GM10248 (cell line): ENCODE measurements at regions not wholly inside any gene's neighbourhood (a gene's known extent, or its start where the extent isn't known, plus 50 kb on each side); places are given as distances from the start of the nearest gene placed in this dataset.

ENCODE experiments used
- CTCF ChIA-PET: fragments of 300-600 bp; sonication (Branson Sonifier 250); formaldehyde crosslinking; extraction: SDS; loops from one replicate; lab custom pipeline; 2021; ENCODE audit warnings: antibody characterized with exemption; lab: Yijun Ruan, JAX
- POLR2A ChIA-PET: fragments of 350-650 bp; sonication (Branson Sonifier 250); formaldehyde crosslinking; extraction: SDS; loops from one replicate; lab custom pipeline; 2020; ENCODE audit warnings: antibody characterized with exemption; lab: Yijun Ruan, JAX
- DNase-seq: peaks from one replicate; pipeline ENCODE4 v3.0.0; 2012; ENCODE audit errors: extremely low spot score
- CTCF ChIP-seq: IDR thresholded peaks from 2 replicates; pipeline ENCODE4 v1.5.1; 2012; ENCODE audit warnings: mild to moderate bottlenecking, low read depth; ENCODE audit errors: extremely low read depth, missing control alignments, control extremely low read depth

GRCh38 chr2:18918280-18918679 is 328.9 kb upstream of the NT5C1B start:
- no peak for DNase-seq
- ChIA-PET CTCF (interaction anchor here (1.1 to 3.9 kb wide), 4 partner anchors 9 to 21 kb away, joined by 3 to 14 read pairs (median 5); no protein-coding TSS in a partner anchor), POLR2A (no interaction called here)
- TF ChIP-seq CTCF: no peak

GRCh38 chr2:18915227-18915626 is 325.9 kb upstream of the NT5C1B start:
- ChIA-PET POLR2A (no interaction called here), CTCF (interaction anchor here (3.9 kb wide), 1 partner anchor 16 kb away, joined by 14 read pairs; no protein-coding TSS in a partner anchor)
- no peak for TF ChIP-seq CTCF

GRCh38 chr2:18913512-18913911 is 324.1 kb upstream of the NT5C1B start:
- ChIA-PET CTCF (no interaction called here), POLR2A (no interaction called here)
- no peak for DNase-seq
- no peak for TF ChIP-seq CTCF

More at GRCh38 chr2:18915227-18915626, 325.9 kb upstream of the NT5C1B start:
- DNase-seq: no peak

DNA sequence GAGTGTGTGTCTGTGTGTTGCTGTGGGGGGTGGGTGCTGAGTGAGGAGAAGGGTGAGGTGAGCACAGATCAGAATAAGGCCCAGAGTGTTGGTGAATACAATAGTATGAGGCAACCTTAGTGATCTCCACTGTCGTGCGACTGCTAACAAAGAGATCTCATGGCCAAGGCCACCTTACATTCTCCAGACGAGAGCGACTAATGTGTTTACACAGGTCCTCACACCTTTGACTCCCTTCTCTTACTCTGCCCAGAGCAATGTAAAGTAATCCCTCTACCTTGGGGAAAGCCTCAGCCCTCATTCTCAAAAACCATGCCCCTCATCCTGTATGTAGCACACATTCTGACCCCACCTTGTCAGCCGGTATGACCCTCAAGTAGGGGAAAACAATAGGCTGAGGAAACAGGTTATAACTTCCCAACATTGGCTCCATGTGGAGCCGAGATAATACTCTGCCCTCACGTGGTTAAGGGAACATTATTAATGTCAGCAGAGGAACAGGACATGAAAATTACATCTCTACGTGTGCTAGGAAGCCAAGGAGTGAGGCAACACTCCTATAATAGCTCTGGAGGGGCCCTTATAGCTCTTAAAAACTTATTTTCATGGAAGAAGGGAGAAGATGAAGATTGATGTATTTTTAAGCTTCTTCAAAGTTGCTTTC is 323.0 kb upstream of the NT5C1B start:
- TF ChIP-seq CTCF: no peak
- DNase-seq: no peak
- ChIA-PET POLR2A (no interaction called here), CTCF (no interaction called here)

GRCh38 chr2:18911416-18911815 is 322.0 kb upstream of the NT5C1B start:
- ChIA-PET POLR2A (no interaction called here), CTCF (no interaction called here)
- DNase-seq: no peak
- TF ChIP-seq CTCF: no peak

GRCh38 chr2:18910843-18911242 is 321.5 kb upstream of the NT5C1B start:
- TF ChIP-seq CTCF: no peak
- CTCF ChIA-PET: no interaction called here
- POLR2A ChIA-PET: no interaction called here
- DNase-seq: no peak
